Astrocyte (in vitro differentiated cells and primary cell): ENCODE measurements at regions not wholly inside any gene's neighbourhood (a gene's known extent, or its start where the extent isn't known, plus 50 kb on each side); places are given as distances from the start of the nearest gene placed in this dataset.

Source experiments
- DNase-seq: peaks from one replicate; pipeline ENCODE4 v3.0.0-alpha.2; 2010; ENCODE audit warnings: low read depth
- FAIRE-seq: peaks from 2 replicates; lab custom pipeline; 2011; peaks lifted over from hg19 to GRCh38; lab: Jason Lieb, UNC
- H2AFZ ChIP-seq: 2 replicates; pipeline ENCODE4 v1.6.0; 2012; ENCODE audit warnings: low read depth, low read length, inconsistent platforms
- H3K27ac ChIP-seq: 2 replicates; pipeline ENCODE4 v1.5.1; 2011; ENCODE audit warnings: low read depth, low read length, inconsistent platforms
- H3K27me3 ChIP-seq: 2 replicates; pipeline ENCODE4 v1.6.0; 2011; ENCODE audit warnings: low read length, inconsistent platforms; ENCODE audit not compliant: insufficient read depth
- H3K36me3 ChIP-seq: 2 replicates; pipeline ENCODE4 v1.5.1; 2011; ENCODE audit warnings: low read length, inconsistent platforms; ENCODE audit not compliant: insufficient read depth
- H3K4me1 ChIP-seq: 2 replicates; pipeline ENCODE4 v1.5.1; 2011; ENCODE audit warnings: low read length, inconsistent platforms; ENCODE audit not compliant: insufficient read depth
- H3K4me2 ChIP-seq: 2 replicates; pipeline ENCODE4 v1.6.0; 2012; ENCODE audit warnings: low read length, inconsistent platforms
- H3K4me3 ChIP-seq: 2 replicates; pipeline ENCODE4 v1.5.1; 2011; ENCODE audit warnings: low read depth, mild to moderate bottlenecking, low read length, inconsistent platforms; ENCODE audit not compliant: insufficient read depth
- H3K79me2 ChIP-seq: 2 replicates; pipeline ENCODE4 v1.6.0; 2012; ENCODE audit warnings: mild to moderate bottlenecking, low read length, inconsistent platforms; ENCODE audit not compliant: insufficient read depth
- H3K9ac ChIP-seq: 2 replicates; pipeline ENCODE4 v1.6.0; 2012; ENCODE audit warnings: mild to moderate bottlenecking, low read length, inconsistent platforms
- H3K9me3 ChIP-seq: 2 replicates; pipeline ENCODE4 v1.5.1; 2012; ENCODE audit warnings: low read depth, mild to moderate bottlenecking, low read length, inconsistent platforms; ENCODE audit not compliant: insufficient read depth
- H4K20me1 ChIP-seq: 2 replicates; pipeline ENCODE4 v1.6.0; 2012; ENCODE audit warnings: low read length, inconsistent platforms; ENCODE audit not compliant: insufficient read depth
- H3K27ac Mint-ChIP-seq: one replicate; pipeline ENCODE4 v1.8.0; 2021; ENCODE audit warnings: mild to moderate bottlenecking, mixed read lengths; ENCODE audit not compliant: unreplicated experiment
- H3K27me3 Mint-ChIP-seq: one replicate; pipeline ENCODE4 v1.8.0; 2021; ENCODE audit warnings: low read depth, mixed read lengths; ENCODE audit not compliant: unreplicated experiment
- H3K36me3 Mint-ChIP-seq: one replicate; pipeline ENCODE4 v1.8.0; 2021; ENCODE audit warnings: low read depth, mixed read lengths; ENCODE audit not compliant: unreplicated experiment
- H3K4me1 Mint-ChIP-seq: one replicate; pipeline ENCODE4 v1.8.0; 2021; ENCODE audit warnings: low read depth, mixed read lengths; ENCODE audit not compliant: unreplicated experiment
- H3K4me3 Mint-ChIP-seq: one replicate; pipeline ENCODE4 v1.8.0; 2021; ENCODE audit warnings: mild to moderate bottlenecking, moderate library complexity, mixed read lengths; ENCODE audit not compliant: unreplicated experiment
- H3K9me3 Mint-ChIP-seq: one replicate; pipeline ENCODE4 v1.8.0; 2021; ENCODE audit warnings: mild to moderate bottlenecking, mixed read lengths; ENCODE audit not compliant: unreplicated experiment
- EZH2 ChIP-seq: IDR thresholded peaks from 2 replicates; pipeline ENCODE4 v1.6.1; 2012; ENCODE audit warnings: mild to moderate bottlenecking, low read length, inconsistent platforms; ENCODE audit not compliant: insufficient read depth
- TF ChIP-seq, protein P1 (sequence below): IDR thresholded peaks from 2 replicates; pipeline ENCODE4 v1.5.1; 2011; ENCODE audit warnings: low read depth, mild to moderate bottlenecking, inconsistent platforms, low read length, moderate library complexity; ENCODE audit not compliant: insufficient read depth

DNA sequence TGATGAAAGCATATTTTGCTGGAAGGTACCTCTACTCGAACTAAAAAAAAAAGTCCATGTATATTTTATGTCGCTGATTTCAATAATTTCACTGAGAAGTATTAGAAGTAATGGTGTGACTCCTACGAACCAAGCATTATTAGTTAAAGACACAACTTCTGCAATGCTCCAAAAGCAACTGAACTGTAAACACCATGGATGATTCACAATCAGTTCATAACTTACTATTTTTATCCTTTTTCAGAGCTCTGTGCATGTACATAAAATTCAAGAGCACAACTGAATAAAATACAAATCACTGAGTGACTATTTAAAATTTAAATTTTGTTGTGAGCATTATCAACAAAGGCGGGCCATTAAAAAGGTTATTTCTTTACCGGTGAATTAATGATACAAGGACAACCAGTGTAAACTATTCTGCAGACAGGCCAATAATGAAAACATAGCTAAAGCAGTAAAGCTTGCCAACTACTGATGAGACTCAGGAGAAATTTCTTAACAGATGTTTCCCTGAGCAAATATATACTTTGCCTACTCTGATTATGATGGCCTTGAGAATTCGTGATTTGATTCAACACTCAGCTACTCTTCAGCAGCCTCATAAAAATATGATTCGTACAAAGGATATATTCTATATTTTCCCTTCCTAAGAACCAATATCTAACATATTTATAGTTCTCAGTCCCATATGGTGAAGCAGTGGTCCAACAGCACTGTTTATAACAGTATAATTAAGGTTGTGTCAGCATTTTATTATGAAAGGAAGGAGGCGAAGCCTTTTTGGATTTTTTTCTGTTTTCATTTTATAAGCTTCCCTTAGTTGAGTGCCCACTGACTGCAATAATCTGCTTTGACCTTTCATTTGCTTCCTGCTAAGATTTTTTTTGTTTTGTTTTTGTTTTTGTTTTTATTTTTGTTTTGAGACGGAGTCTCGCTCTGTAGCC is 62.8 kb upstream of the NEIL3 start:
- no peaks in the 10 kb centered on the region for H3K9me3 Mint-ChIP-seq
- no peak overlapping the region for H3K27ac ChIP-seq

DNA sequence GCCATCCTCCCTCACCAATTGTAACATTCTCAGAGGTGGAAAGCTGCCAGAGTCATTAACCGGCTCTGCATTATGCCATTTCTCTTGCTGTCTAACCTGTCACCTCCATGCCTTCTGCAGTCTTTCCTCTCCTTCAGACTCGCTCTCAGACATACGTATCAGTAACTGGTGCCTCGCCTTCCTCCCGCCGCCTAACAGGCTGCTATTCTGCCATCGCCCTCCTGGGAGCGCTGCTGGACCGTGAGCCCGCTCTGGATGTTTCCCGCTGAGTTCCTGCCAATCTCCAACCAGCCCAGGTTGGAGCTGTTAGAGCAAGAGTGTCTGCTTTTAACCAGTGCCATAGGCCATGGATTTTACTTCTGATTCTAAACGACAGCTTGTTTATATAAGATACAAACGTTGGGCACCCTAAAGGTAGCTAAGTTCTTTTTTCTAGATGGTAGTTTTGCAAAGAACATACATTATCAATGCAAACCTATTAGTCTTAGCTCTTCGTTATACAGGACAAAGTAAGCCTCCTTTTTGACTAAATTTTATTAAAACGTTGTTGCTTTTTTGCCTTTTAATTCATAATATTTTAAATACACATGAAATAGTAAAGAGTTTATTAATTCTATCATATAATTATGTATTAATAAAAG is 59.5 kb upstream of the NEIL3 start:
- H4K20me1 ChIP-seq = no peaks in the 10 kb centered on the region
- peak overlapping the region; percentile 42 for H3K9ac ChIP-seq
- no peak for FAIRE-seq
- Mint-ChIP-seq H3K27me3 (peaks cover 4% of the 10 kb centered on the region), H3K27ac (no peak overlapping the region), H3K9me3 (no peaks in the 10 kb centered on the region), H3K4me1 (no peaks in the 10 kb centered on the region), H3K36me3 (no peaks in the 10 kb centered on the region), H3K4me3 (no peak overlapping the region)
- no peaks in the 10 kb centered on the region for H3K36me3 ChIP-seq
- H3K27me3 ChIP-seq = no peaks in the 10 kb centered on the region
- H3K4me3 ChIP-seq = no peak overlapping the region
- TF ChIP-seq, protein P1, sequence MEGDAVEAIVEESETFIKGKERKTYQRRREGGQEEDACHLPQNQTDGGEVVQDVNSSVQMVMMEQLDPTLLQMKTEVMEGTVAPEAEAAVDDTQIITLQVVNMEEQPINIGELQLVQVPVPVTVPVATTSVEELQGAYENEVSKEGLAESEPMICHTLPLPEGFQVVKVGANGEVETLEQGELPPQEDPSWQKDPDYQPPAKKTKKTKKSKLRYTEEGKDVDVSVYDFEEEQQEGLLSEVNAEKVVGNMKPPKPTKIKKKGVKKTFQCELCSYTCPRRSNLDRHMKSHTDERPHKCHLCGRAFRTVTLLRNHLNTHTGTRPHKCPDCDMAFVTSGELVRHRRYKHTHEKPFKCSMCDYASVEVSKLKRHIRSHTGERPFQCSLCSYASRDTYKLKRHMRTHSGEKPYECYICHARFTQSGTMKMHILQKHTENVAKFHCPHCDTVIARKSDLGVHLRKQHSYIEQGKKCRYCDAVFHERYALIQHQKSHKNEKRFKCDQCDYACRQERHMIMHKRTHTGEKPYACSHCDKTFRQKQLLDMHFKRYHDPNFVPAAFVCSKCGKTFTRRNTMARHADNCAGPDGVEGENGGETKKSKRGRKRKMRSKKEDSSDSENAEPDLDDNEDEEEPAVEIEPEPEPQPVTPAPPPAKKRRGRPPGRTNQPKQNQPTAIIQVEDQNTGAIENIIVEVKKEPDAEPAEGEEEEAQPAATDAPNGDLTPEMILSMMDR = peak; percentile 93
- TF ChIP-seq EZH2 = no peak
- peak overlapping the region; percentile 66 for H3K4me2 ChIP-seq
- no peaks in the 10 kb centered on the region for H3K79me2 ChIP-seq
- peaks cover 3% of the 10 kb centered on the region for H3K4me1 ChIP-seq
- H3K9me3 ChIP-seq = no peaks in the 10 kb centered on the region
- H2AFZ ChIP-seq = peak overlapping the region; percentile 64
- DNase-seq = peak; percentile 33
- no peak overlapping the region for H3K27ac ChIP-seq

More for the DNA sequence above, 62.8 kb upstream of the NEIL3 start:
- Mint-ChIP-seq H3K27me3 (peaks cover 4% of the 10 kb centered on the region), H3K36me3 (no peaks in the 10 kb centered on the region), H3K4me3 (no peak overlapping the region), H3K27ac (no peak overlapping the region), H3K4me1 (no peaks in the 10 kb centered on the region)
- H3K4me3 ChIP-seq = no peak overlapping the region
- H2AFZ ChIP-seq = no peak overlapping the region
- H3K4me1 ChIP-seq = peaks cover 3% of the 10 kb centered on the region
- H3K4me2 ChIP-seq = peak overlapping the region; percentile 37
- peak overlapping the region; percentile 5 for H3K9ac ChIP-seq
- FAIRE-seq (peak; percentile 9), DNase-seq (peak; percentile 49)
- no peaks in the 10 kb centered on the region for H4K20me1 ChIP-seq
- no peaks in the 10 kb centered on the region for H3K79me2 ChIP-seq
- H3K9me3 ChIP-seq = no peaks in the 10 kb centered on the region
- H3K27me3 ChIP-seq = no peaks in the 10 kb centered on the region
- TF ChIP-seq, protein P1 = no peak
- no peak for TF ChIP-seq EZH2
- no peaks in the 10 kb centered on the region for H3K36me3 ChIP-seq
